ENCODE measurements at regions not wholly inside any gene's neighbourhood (a gene's known extent, or its start where the extent isn't known, plus 50 kb on each side); places are given as distances from the start of the nearest gene placed in this dataset.

DNA sequence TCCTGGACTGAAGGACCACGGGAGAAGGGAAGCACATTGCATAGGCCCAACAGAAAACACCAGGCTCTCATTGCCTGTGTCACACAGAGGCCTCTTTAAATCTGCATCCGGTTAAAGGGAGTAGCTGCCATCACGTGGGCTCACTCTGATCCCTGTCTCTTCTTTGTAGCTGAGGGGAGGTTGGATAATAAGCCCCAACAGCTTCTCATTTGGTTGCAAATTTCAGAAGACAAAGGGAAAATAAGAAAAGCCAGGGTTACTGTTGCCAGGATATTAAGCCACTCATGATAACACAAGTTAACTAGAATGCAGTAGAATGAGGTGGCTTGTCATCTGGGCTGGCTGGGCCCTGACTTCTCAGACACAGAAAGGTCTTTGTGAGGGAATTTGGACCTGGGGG, 325.1 kb upstream of the ERCC4 start:
- Histone ChIP-seq H3K4me3 (ENCODE audit: low read depth in 2 of 2, low read length in 1 of 2) (no peak overlapping the region), H3F3A (replicated peaks; ENCODE audit: insufficient read depth) (no peaks in the 10 kb centered on the region), H3K27ac (ENCODE audit: low read depth in 2 of 2, low read length in 1 of 2) (no peak overlapping the region), H3K4me2 (no peak overlapping the region), H3K27me3 (ENCODE audit: insufficient read depth) (no peaks in the 10 kb centered on the region; the same call in 1 of the 2 replicates), H3K9me2 (no peaks in the 10 kb centered on the region), H3K79me2 (ENCODE audit: insufficient read depth) (no peaks in the 10 kb centered on the region), H4K20me1 (ENCODE audit: insufficient read depth) (no peaks in the 10 kb centered on the region), H3K36me3 (replicated peaks in 1 of 2; ENCODE audit: control insufficient read depth in 1 of 2, insufficient read depth in 2 of 2, low read length in 1 of 2) (no peaks in the 10 kb centered on the region), H3K9me3 (no peaks in the 10 kb centered on the region), H3K9ac (no peak overlapping the region), H2AFZ (ENCODE audit: low read depth) (no peak overlapping the region), H3K4me1 (ENCODE audit: control insufficient read depth in 1 of 2, insufficient read depth in 2 of 2, low read depth in 1 of 2, low read length in 1 of 2) (no peaks in the 10 kb centered on the region)
- TF ChIP-seq MEF2A (IDR thresholded peaks at IDR 0.05; ENCODE audit: borderline replicate concordance, low read depth) (no peak), YY1 (IDR thresholded peaks at IDR 0.05; ENCODE audit: low read depth) (no peak), NRF1 (IDR thresholded peaks at IDR 0.05; ENCODE audit: low read depth, low read length) (no peak), SIN3A (IDR thresholded peaks at IDR 0.05; ENCODE audit: borderline replicate concordance, low read depth, low read length) (no peak), RAD21 (IDR thresholded peaks at IDR 0.05; ENCODE audit: low read length) (no peak), TCF12 (IDR thresholded peaks at IDR 0.05) (no peak), EP300 (IDR thresholded peaks at IDR 0.05; ENCODE audit: borderline replicate concordance in 1 of 2, low read depth in 1 of 2, low read length in 1 of 2) (no peak), TEAD4 (IDR thresholded peaks at IDR 0.05; ENCODE audit: borderline replicate concordance, insufficient read depth) (no peak), MXI1 (IDR thresholded peaks at IDR 0.05; ENCODE audit: low read depth, low read length) (no peak), TAF1 (IDR thresholded peaks at IDR 0.05; ENCODE audit: borderline replicate concordance, low read depth, low read length) (no peak), JUND (IDR thresholded peaks at IDR 0.05) (no peak), FOXJ3 (CRISPR knock-in tag; IDR thresholded peaks at IDR 0.05) (no peak)
- TF ChIP-seq, protein P1, sequence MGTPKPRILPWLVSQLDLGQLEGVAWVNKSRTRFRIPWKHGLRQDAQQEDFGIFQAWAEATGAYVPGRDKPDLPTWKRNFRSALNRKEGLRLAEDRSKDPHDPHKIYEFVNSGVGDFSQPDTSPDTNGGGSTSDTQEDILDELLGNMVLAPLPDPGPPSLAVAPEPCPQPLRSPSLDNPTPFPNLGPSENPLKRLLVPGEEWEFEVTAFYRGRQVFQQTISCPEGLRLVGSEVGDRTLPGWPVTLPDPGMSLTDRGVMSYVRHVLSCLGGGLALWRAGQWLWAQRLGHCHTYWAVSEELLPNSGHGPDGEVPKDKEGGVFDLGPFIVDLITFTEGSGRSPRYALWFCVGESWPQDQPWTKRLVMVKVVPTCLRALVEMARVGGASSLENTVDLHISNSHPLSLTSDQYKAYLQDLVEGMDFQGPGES (IDR thresholded peaks at IDR 0.05; ENCODE audit: low read depth, low read length), result no peak
- TF ChIP-seq, protein P2, sequence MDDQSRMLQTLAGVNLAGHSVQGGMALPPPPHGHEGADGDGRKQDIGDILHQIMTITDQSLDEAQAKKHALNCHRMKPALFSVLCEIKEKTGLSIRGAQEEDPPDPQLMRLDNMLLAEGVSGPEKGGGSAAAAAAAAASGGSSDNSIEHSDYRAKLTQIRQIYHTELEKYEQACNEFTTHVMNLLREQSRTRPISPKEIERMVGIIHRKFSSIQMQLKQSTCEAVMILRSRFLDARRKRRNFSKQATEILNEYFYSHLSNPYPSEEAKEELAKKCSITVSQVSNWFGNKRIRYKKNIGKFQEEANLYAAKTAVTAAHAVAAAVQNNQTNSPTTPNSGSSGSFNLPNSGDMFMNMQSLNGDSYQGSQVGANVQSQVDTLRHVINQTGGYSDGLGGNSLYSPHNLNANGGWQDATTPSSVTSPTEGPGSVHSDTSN (IDR thresholded peaks at IDR 0.05), result no peak
- no peak for DNase-seq
- WGBS (ENCODE audit: low lambda C conversion rate), result 0% methylated on average over 3 of the region's 3 CpGs
- ChIA-PET POLR2A (no interaction called here), CTCF (interaction anchor here (1.5 kb wide), 1 partner anchor 14 kb away, joined by 4 read pairs; no protein-coding TSS in a partner anchor)

DNA sequence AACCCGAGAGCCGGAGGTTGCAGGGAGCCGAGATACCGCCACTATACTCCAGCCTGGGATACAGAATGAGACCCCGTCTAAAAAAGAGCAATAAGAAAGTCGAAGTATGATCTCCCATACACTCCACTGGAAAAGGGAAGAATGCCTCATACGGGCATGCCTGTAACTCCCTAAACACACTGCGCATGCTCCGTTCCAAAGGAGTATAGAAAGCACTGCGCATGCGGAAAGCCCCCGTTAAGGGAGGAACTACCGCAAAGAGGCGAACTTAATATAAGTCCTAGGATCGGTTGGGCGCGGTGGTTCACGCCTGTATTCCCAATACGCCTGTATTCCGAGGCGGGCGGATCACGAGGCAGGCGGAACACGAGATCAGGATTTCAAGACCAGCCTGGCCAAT, 313.1 kb upstream of the ERCC4 start:
- Histone ChIP-seq H4K20me1 (ENCODE audit: insufficient read depth) (no peaks in the 10 kb centered on the region), H3K9me2 (no peaks in the 10 kb centered on the region), H3K9ac (no peak overlapping the region), H3K36me3 (replicated peaks in 1 of 2; ENCODE audit: control insufficient read depth in 1 of 2, insufficient read depth in 2 of 2, low read length in 1 of 2) (no peaks in the 10 kb centered on the region), H3K4me2 (no peak overlapping the region), H3K27ac (ENCODE audit: low read depth in 2 of 2, low read length in 1 of 2) (no peak overlapping the region), H3K4me1 (ENCODE audit: control insufficient read depth in 1 of 2, insufficient read depth in 2 of 2, low read depth in 1 of 2, low read length in 1 of 2) (no peaks in the 10 kb centered on the region), H3K4me3 (ENCODE audit: low read depth in 2 of 2, low read length in 1 of 2) (no peak overlapping the region), H3K27me3 (ENCODE audit: insufficient read depth) (no peaks in the 10 kb centered on the region), H3K79me2 (ENCODE audit: insufficient read depth) (no peaks in the 10 kb centered on the region), H3K9me3 (no peaks in the 10 kb centered on the region), H2AFZ (ENCODE audit: low read depth) (no peak overlapping the region), H3F3A (replicated peaks; ENCODE audit: insufficient read depth) (no peaks in the 10 kb centered on the region)
- CTCF ChIA-PET, result no interaction called here
- no peak for DNase-seq
- WGBS (ENCODE audit: low lambda C conversion rate), result 67% methylated on average over 25 of the region's 25 CpGs
- POLR2A ChIA-PET, result no interaction called here
- no peak for TF ChIP-seq RAD21 (IDR thresholded peaks at IDR 0.05; ENCODE audit: low read length)
- no peak for TF ChIP-seq NFIC (IDR thresholded peaks at IDR 0.05; ENCODE audit: borderline replicate concordance)
- no peak for TF ChIP-seq MEF2A (IDR thresholded peaks at IDR 0.05; ENCODE audit: borderline replicate concordance, low read depth)
- TF ChIP-seq GABPA (IDR thresholded peaks at IDR 0.05; ENCODE audit: low read depth), result no peak
- no peak for TF ChIP-seq FOXM1 (IDR thresholded peaks at IDR 0.05; ENCODE audit: low read depth)
- no peak for TF ChIP-seq EP300 (IDR thresholded peaks at IDR 0.05; ENCODE audit: borderline replicate concordance in 1 of 2, low read depth in 1 of 2, low read length in 1 of 2)
- TF ChIP-seq RFX5 (IDR thresholded peaks at IDR 0.05; ENCODE audit: low read length), result no peak
- TF ChIP-seq NRF1 (IDR thresholded peaks at IDR 0.05; ENCODE audit: low read depth, low read length), result no peak
- TF ChIP-seq POLR2AphosphoS5 (IDR thresholded peaks at IDR 0.05; ENCODE audit: low read depth, low read length), result no peak
- TF ChIP-seq, protein P3, sequence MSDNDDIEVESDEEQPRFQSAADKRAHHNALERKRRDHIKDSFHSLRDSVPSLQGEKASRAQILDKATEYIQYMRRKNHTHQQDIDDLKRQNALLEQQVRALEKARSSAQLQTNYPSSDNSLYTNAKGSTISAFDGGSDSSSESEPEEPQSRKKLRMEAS (IDR thresholded peaks at IDR 0.05; ENCODE audit: low read depth), result no peak
- no peak for TF ChIP-seq EZH2phosphoT487 (IDR thresholded peaks at IDR 0.05; ENCODE audit: borderline replicate concordance, low read depth)
- TF ChIP-seq, protein P4, sequence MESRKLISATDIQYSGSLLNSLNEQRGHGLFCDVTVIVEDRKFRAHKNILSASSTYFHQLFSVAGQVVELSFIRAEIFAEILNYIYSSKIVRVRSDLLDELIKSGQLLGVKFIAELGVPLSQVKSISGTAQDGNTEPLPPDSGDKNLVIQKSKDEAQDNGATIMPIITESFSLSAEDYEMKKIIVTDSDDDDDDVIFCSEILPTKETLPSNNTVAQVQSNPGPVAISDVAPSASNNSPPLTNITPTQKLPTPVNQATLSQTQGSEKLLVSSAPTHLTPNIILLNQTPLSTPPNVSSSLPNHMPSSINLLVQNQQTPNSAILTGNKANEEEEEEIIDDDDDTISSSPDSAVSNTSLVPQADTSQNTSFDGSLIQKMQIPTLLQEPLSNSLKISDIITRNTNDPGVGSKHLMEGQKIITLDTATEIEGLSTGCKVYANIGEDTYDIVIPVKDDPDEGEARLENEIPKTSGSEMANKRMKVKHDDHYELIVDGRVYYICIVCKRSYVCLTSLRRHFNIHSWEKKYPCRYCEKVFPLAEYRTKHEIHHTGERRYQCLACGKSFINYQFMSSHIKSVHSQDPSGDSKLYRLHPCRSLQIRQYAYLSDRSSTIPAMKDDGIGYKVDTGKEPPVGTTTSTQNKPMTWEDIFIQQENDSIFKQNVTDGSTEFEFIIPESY (IDR thresholded peaks at IDR 0.05; ENCODE audit: borderline replicate concordance, low read depth), result no peak
- TF ChIP-seq, protein P5, sequence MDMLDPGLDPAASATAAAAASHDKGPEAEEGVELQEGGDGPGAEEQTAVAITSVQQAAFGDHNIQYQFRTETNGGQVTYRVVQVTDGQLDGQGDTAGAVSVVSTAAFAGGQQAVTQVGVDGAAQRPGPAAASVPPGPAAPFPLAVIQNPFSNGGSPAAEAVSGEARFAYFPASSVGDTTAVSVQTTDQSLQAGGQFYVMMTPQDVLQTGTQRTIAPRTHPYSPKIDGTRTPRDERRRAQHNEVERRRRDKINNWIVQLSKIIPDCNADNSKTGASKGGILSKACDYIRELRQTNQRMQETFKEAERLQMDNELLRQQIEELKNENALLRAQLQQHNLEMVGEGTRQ (IDR thresholded peaks at IDR 0.05; ENCODE audit: borderline replicate concordance, low read depth, low read length), result no peak
- TF ChIP-seq, protein P1 (IDR thresholded peaks at IDR 0.05; ENCODE audit: low read depth, low read length), result no peak
- no peak for TF ChIP-seq FOXJ3 (CRISPR knock-in tag; IDR thresholded peaks at IDR 0.05)

Measured in SK-N-SH (cell line).